Stimulated activated CD8-positive, alpha-beta memory T cell treated with anti-CD3 and anti-CD28 coated beads, Interleukin-4, amount 100 ng/mL, for 24 hours (primary cell): ENCODE measurements at regions not wholly inside any gene's neighbourhood (a gene's known extent, or its start where the extent isn't known, plus 50 kb on each side); places are given as distances from the start of the nearest gene placed in this dataset.
"Not testable (repeated sequence)": the region's sequence is repeated elsewhere in the genome, so short reads cannot be mapped to it uniquely, and the experiment has no call there.

Source experiments
- DNase-seq: peaks from one replicate; pipeline ENCODE4 v3.0.0-alpha.2; 2020; ENCODE audit warnings: low read depth

DNA sequence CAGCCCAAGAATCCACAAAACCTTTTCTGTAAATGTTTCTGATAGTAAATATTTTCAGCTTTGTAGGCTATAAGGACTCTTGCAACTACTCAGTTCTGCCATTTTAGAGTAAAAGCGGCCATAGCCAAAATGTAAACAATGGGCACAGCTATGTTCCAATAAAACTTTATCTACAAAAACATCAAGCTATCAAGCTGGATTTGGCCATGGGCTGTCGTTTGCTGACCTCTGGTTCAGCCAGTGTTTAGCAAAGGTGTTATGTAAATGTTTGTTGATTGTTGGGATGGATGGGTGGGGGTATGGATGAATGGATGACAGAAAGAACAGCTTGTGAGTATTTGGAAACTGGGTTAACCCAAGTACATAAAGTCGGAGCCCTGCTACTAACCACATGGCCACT is 111.1 kb upstream of the VRK1 start:
- no peak for DNase-seq

DNA sequence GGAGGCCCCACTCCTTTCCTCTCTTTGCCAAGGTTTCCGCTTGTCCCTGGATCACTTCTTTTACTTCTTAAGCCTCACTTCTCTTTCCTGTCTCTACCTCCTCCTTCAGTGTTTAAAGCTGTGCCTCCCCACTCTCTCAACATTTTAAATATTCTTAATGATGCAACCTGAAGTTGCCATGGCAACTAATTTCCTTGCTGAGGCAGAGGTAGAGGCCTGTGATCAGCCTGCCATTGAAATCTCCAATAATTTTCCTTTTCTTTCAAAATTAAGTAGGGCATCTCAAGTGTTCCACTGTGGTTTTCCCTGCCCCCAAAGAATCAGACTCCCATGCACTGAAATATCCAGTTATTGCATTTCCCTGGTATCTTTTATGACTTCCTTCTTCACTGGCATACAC is 108.6 kb upstream of the VRK1 start:
- no peak for DNase-seq

DNA sequence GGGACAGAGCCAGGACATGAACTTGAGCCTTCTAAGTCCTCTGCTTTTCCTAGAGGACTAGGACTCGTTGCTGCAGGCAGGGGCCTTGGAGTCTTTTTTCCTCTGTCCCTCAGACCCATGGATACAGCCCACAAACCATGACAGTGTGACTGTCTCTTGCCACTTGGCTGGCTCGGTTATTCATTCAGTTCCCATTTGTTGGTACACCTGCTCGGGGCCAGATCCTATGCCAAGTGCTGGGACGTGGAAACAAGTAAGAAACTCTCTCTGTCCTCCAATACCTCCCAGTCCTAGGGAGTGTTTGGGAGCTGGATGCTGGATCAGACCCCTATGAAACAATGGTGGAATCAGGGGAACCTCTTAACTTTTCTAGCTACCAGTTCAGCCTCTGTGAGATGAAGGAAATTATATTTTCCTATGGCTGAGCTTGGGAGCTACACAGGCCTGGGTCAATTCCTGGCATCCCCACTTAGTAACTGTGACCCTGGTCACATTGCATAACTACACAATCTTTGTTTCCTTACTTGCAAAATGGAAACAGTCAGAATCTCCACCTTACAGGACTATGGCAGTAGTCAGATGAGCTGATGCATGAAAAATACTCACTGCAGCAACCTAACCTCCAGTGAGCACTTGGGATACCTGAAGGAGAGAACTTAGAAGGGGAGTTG is 106.3 kb upstream of the VRK1 start:
- no peak for DNase-seq

- no peak for DNase-seq
Measured at GRCh38 chr14:96693252-96693820, 103.8 kb upstream of the VRK1 start.

DNA sequence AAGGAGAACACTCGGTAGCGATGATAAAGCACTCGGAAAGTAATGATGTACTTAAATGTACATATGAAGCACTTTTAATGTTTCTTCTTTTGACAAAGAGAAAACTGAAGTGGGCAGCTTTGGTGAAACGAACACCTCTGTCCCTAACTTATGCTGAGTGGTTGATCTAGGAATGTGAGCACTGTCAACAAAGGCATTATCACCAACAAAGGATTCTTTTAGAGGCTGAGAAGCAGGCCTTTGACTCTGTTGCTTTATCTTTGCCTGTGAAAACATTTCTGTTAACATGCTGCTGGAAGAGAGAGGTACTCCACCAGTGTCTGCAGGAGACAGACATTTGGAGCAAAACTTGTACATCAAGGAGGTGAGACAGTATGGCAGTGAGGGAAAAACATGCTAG is 103.2 kb upstream of the VRK1 start:
- DNase-seq, result no peak

DNA sequence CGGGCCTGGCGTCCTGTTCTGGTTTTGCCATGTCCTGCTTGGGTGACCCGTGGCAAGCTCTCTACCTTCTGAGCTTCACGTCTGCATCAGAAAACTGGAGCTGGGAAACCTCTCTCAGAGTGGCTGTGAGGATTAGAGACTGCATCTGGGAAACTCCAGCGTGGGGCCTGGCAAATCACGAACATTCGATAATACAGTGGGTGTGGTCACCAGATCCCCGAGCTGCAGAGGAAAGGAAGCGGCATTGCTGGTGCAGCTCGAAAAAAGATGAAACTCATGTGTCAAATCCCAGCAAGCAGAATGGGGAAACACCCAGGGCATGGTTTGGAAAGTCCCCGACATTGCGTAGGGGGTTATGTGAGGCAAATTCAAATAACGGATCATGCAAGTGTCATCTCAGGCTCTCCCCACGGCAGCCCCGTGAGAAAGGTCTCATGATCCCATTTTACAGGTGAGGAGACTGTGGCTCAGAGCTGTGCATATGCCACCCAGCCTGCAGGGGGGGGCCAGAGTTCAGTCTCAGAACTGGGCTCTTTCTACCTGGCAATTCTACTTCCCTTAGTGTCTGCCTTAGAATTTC is 98.1 kb upstream of the VRK1 start:
- no peak for DNase-seq

DNA sequence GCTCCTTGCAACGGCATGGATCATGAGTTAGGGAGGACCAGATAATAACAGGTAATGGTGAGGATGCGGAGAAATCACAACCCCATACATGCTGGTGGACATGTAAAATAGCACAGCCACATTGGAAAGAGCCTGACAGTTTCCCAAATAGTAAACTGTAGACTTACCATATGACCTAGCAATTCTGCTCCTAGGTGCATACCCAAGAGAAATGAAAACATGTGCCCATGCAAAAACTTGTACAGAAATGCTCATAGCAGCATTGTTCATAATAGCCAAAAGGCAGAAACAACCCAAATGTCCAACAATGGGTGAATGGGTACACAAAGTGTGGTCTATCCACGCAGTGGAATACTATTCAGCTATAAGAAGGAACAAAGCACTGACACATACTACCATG is 97.5 kb upstream of the VRK1 start:
- DNase-seq, result no peak

DNA sequence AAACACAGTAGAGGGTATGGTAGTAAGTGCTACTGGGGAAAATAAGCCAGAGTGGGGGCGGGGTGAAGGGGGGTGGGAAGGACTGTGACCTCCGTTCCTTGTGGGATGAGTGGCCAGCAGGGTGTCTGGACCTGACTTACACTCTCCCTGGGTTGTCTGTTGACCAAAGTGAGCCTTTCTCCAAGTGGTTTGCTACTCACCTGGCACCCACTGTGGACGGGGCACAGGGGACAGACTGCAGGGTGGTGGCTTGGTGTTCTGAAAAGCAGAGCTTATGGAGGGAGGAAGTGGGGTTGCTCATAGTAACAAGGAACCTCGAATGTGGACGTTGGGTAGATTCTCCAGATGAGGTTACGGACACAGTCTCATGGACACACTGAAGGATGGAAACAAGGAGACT is 94.4 kb upstream of the VRK1 start:
- DNase-seq, result no peak

DNA sequence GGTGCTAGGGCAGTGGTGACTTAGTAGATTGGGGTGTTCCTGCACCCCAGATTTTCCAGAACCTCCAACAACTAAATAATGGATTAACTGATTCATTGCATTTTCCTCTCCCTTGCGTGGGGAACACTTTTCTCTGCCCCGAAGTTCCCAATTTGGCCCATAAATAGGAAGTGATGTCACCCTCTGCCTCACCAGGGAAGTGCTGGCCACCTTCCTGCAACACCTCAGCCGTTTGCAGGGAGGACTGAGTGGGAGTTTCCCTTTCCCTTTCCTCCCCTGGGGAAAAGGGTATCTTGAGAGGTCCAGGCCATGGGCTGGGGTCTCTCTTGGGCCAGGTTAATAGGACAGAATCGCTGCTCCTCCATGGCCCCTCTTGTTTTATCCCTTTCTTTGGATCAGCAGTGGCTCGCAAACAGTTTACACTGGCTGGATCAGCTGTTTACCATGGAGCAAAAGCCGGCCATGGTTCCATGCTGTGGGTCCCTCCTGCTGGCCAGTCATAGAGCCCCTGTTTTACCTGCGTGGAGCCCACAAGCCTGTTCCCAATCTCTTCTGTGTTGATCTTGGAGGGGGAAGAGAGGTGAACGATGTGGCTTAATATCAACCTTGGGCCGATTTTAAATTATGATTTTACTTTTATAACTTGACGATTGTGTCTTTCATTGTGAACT is 91.6 kb upstream of the VRK1 start:
- no peak for DNase-seq

DNA sequence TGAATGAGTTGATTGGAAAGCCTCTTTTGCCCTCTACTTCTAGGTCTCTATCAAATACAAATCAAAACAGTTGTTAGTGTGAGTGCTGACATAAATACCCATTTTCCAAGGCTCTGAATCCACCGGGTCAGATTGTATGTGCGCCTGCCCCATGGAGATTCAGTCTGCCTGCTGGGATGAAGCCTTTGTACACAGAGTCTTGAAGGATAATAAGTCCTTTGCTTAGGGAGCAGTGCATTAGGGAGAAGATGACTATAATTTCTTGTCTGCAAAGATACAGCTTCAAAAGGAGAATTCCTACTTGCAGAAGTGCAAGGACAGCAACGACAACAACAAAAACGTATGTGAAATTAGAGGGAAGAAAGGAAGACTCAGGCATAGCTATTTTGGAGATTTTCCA is 90.3 kb upstream of the VRK1 start:
- no peak for DNase-seq

DNA sequence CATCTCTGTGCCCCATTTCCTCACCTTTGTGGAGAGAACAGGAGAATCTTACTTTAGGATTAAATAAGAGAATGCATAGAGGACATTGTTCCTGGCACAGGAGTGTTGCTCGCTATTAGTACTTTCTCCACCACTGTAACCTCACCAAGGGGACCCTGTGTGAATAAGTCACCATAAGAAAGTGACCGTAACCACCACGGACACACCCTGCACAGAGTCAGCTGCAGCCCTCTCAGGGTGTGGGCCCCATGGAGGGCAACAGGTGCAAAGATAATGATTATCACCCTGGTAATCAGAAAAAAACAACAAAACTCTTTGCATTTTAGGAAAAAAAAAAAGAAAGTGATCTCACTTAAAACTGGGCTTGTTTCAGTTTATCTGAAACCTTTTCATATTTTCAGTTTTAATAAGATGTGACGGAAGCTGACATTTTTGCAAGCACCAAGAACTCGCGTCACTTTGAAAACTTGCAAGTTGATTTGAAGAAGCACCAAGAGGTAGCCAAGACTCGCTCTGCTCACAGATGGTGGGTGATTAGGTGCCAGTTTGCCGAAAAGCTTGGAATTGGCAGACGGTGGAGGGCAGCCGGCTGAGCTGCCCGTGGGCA is 87.0 kb upstream of the VRK1 start:
- DNase-seq, result no peak

DNA sequence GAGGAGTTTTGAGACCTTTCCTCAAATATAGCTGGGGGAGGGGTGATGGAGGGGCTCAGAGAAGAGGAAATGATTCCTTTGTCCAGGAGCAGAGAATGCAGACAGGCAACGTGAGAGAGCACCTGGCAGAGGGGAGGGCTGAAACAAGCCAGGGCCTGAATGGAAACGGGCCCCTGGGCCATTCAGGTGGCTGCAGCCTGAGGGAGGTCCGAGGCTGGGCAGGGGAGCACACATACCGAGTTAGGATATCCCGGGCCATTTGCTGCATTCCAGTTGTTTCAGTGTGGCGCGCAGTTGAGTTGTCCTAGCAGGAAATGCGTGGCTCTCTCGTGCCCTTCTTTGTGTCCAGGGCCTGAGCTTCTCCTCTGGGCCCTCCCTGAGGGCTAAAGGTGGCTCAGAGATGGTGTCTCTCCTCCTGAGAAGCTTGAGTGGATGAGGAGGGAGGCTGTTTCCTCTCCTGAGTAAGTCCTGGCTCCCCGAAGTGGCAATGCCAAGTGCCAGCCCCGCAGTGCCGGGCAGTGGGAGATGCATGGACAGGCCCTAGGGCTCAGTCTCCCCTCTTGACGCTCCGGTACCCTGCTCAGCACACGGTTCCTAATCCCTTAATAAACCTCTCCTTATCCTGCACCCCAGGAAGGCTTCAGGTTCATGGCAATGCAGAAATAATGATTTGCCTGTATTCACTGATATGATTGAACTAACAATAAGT is 85.5 kb upstream of the VRK1 start:
- DNase-seq, result no peak

DNA sequence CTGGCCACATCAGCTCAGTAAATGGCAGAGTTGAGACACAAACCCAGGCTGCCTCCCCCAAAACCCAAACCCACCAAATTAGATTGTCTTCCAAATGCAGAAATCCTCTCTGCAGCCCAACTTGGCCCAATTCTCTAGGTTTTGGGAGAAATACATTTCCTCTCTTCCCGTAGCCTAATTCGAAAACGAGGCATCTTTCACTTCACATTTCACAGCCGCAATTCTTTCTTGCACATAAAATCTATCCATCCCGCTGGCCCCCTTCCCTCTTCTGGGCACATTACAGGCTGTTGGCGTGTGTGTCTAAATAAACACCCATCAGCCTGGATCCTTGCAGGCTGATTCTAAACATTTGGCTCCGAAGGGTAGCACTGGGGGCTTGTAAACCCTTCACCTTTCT is 83.8 kb upstream of the VRK1 start:
- DNase-seq, result no peak

GRCh38 chr14:96714537-96714936 is 82.6 kb upstream of the VRK1 start:
- not testable (repeated sequence) for DNase-seq

DNA sequence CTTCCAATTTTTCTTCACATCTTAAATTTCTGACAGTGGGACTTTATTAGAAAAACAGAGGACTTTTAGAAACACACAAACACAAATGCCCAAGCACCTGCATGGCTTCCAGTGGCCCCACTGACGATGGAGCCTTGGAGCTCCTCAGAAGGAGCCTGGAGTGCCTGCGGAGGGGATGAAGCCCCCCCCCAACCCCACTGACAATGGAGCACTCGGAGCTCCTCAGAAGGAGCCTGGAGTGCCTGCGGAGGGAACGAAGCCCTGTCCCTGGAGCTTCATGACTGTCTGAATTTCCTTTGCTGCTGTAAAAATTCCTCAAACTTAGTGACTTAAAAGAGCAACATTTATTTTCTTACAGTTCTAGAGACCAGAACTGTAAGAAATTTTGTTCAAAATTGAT is 80.1 kb upstream of the VRK1 start:
- no peak for DNase-seq

GRCh38 chr14:96718407-96718806 is 78.8 kb upstream of the VRK1 start:
- DNase-seq, result no peak

- DNase-seq, result not testable (repeated sequence)
Measured at GRCh38 chr14:96720702-96721101, 76.5 kb upstream of the VRK1 start.

- DNase-seq, result no peak
Measured at GRCh38 chr14:96722736-96723135, 74.4 kb upstream of the VRK1 start.

DNA sequence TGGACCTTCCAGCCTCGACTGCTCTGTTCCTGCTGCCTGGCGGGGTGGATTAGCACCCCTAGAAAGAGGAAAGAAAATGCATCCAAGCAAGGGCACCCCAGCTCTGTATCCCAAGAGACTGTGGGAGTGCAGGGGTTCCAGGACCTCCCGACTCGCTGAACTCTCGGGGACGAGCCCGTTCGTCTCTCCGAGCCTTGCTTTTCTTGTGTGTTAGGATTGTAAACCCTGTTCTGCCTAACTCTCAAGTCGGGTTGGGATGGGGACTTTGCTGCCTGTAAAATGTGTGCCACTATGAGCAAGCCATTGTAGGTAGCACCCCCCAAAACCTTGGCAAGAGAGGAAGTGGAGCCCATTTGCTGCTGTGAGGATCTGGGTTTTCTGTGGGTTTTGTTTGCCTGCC is 73.2 kb upstream of the VRK1 start:
- DNase-seq, result no peak

GRCh38 chr14:96725232-96725631 is 72.0 kb upstream of the VRK1 start:
- DNase-seq, result no peak

DNA sequence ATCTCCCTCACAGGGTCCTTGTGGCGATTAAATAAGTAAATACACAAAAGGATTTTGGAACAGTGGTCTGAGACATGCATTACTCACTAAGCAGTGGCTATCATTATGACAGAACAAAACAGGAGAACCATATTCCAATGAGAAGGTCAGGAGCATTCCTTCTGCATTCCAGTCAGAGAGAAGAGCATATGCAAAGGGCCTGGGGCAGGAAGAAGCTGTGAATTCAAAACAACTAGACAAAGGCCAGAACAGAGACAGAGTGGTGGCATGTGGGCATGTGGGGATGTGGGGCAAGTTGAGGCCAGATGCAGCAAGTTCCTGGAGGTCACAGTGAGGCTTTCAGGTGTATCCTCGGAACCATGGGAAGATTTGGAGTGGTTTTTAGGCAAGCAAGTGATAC is 70.1 kb upstream of the VRK1 start:
- no peak for DNase-seq

GRCh38 chr14:96727491-96727890 is 69.7 kb upstream of the VRK1 start:
- no peak for DNase-seq
